Adrenal gland (tissue), 9 donors: ENCODE measurements at regions not wholly inside any gene's neighbourhood (a gene's known extent, or its start where the extent isn't known, plus 50 kb on each side); places are given as distances from the start of the nearest gene placed in this dataset.

Experiments used
- DNase-seq, 7 donors: peaks; one replicate each; pipeline ENCODE4 v3.0.0-alpha.2; 2019 to 2020
- H3K27ac ChIP-seq, 5 donors: fragments of 200-600 bp; sonication (generic) in 4 of 5; 1 replicate in 3 of 5; 2 replicates in 2 of 5; pipeline versions ENCODE4 v1.5.1 to v1.8.0; 2016 to 2020; ENCODE audit warnings: mild to moderate bottlenecking in 1 of 5
- H3K27me3 ChIP-seq: fragments of 200-600 bp; 2 replicates; pipeline ENCODE4 v1.8.0; 2021
- H3K36me3 ChIP-seq, 2 donors: fragments of 200-600 bp; replicated peaks in 1 of 2; 1 replicate in 1 of 2; 2 replicates in 1 of 2; pipeline versions ENCODE4 v1.5.1 to v1.8.0; 2018 to 2022
- H3K4me1 ChIP-seq, 2 donors: fragments of 200-600 bp; replicated peaks in 1 of 2; 1 replicate in 1 of 2; 2 replicates in 1 of 2; pipeline versions ENCODE4 v1.5.1 to v1.8.0; 2018 to 2021
- H3K4me3 ChIP-seq, 4 donors: fragments of 200-600 bp; sonication (generic) in 3 of 4; one replicate each; pipeline ENCODE4 v1.5.1; 2016 to 2018
- H3K9me3 ChIP-seq, 3 donors: fragments of 200-600 bp; sonication (generic) in 1 of 3; replicated peaks in 1 of 3; 1 replicate in 2 of 3; 2 replicates in 1 of 3; pipeline versions ENCODE4 v1.5.1 to v1.8.0; 2016 to 2021
- CTCF ChIP-seq, 6 experiments: fragments of 450-650 bp in 4 of 6; fragments of 200-600 bp in 2 of 6; sonication (generic) in 1 of 6; IDR thresholded peaks; 1 replicate in 5 of 6; 2 replicates in 1 of 6; pipeline versions ENCODE4 v1.5.1 to v1.8.0; 2016 to 2021; ENCODE audit warnings: antibody characterized with exemption in 6 of 6, mild to moderate bottlenecking in 2 of 6, moderate library complexity in 1 of 6
- POLR2A ChIP-seq, 2 donors: fragments of 450-650 bp; IDR thresholded peaks; one replicate each; pipeline ENCODE4 v1.6.1; 2017; ENCODE audit warnings: antibody characterized with exemption in 2 of 2, mild to moderate bottlenecking in 2 of 2, moderate library complexity in 1 of 2
- WGBS, 4 donors: extraction: QIAGEN DNeasy Blood & Tissue Kit in 2 of 4; methylation state at CpG; one replicate each; pipeline versions ENCODE4 v1.1.5 to v1.1.7; 2013 to 2017; 5-methylcytosine and 5-hydroxymethylcytosine counted together
- intact Hi-C, 2 donors: fragments of 100-400 bp; cut with DNase I; formaldehyde crosslinking; loops; one replicate each; pipeline versions ENCODE4 v1.14.1 to v1.15.0; 2022 to 2023
- donor health status: healthy with polysubstance abuse.
- donor health status: Bipolar disorder and iron deficiency.
- donor health status: DM: yes; HTN: yes; CAD: no.
- donor health status: DM: no; HTN: no; CAD: no.
- donor health status: DM: no; HTN: no; CAD: no.

- Histone ChIP-seq H3K27ac (no peak overlapping the region), H3K9me3 (no peaks in the 10 kb centered on the region), H3K4me3 (no peak overlapping the region), H3K4me1 (no peaks in the 10 kb centered on the region), H3K36me3 (no peaks in the 10 kb centered on the region), H3K27me3 (peaks cover 3% of the 10 kb centered on the region)
- intact Hi-C loops = no loop called here
- no peak for TF ChIP-seq POLR2A (IDR thresholded peaks at IDR 0.05)
- TF ChIP-seq CTCF (IDR thresholded peaks at IDR 0.05) = no peak
- no peak for DNase-seq
- WGBS, 4 donors = 71 to 86% (median 82%) methylated on average over 5 to 6 of the region's 6 CpGs; no CpG with 5 or more reads in 1 of the 4 donors
Observed at GRCh38 chrX:38900719-38901118, 99.5 kb downstream of the MID1IP1 start.

GRCh38 chrX:38902972-38903492 lies 101.8 kb downstream of the MID1IP1 start:
- intact Hi-C loops = no loop called here
- Histone ChIP-seq H3K4me3 (no peak overlapping the region), H3K27me3 (peaks cover 3% of the 10 kb centered on the region), H3K36me3 (no peaks in the 10 kb centered on the region), H3K9me3 (no peaks in the 10 kb centered on the region), H3K27ac (no peak overlapping the region), H3K4me1 (no peaks in the 10 kb centered on the region)
- no peak for TF ChIP-seq POLR2A (IDR thresholded peaks at IDR 0.05)
- TF ChIP-seq CTCF (IDR thresholded peaks at IDR 0.05) = no peak
- no peak for DNase-seq
- 72 to 92% (median 76%) methylated on average over 9 to 13 of the region's 13 CpGs for WGBS, 4 donors

- no peak for DNase-seq
- Histone ChIP-seq H3K27ac (no peak overlapping the region), H3K4me3 (no peak overlapping the region), H3K4me1 (no peaks in the 10 kb centered on the region), H3K36me3 (no peaks in the 10 kb centered on the region), H3K27me3 (peaks cover 5% of the 10 kb centered on the region), H3K9me3 (no peaks in the 10 kb centered on the region)
- TF ChIP-seq CTCF (IDR thresholded peaks at IDR 0.05) = no peak
- no peak for TF ChIP-seq POLR2A (IDR thresholded peaks at IDR 0.05)
- intact Hi-C loops = no loop called here
- WGBS, 4 donors = 80 to 98% (median 86%) methylated on average over 6 of the region's 6 CpGs
Observed at GRCh38 chrX:38916801-38917200, 115.5 kb downstream of the MID1IP1 start.

GRCh38 chrX:38917954-38918353 lies 116.7 kb downstream of the MID1IP1 start:
- DNase-seq = no peak
- TF ChIP-seq CTCF (IDR thresholded peaks at IDR 0.05) (no peak), POLR2A (IDR thresholded peaks at IDR 0.05) (no peak)
- Histone ChIP-seq H3K4me3 (no peak overlapping the region), H3K36me3 (no peaks in the 10 kb centered on the region), H3K9me3 (no peaks in the 10 kb centered on the region), H3K27me3 (peaks cover 5% of the 10 kb centered on the region), H3K4me1 (no peaks in the 10 kb centered on the region), H3K27ac (no peak overlapping the region)
- WGBS, 4 donors = 79 to 95% (median 91%) methylated on average over 2 to 4 of the region's 4 CpGs
- intact Hi-C loops = no loop called here
